CD4-positive, alpha-beta T cell (primary cell): ENCODE measurements at regions not wholly inside any gene's neighbourhood (a gene's known extent, or its start where the extent isn't known, plus 50 kb on each side); places are given as distances from the start of the nearest gene placed in this dataset.

Source experiments
- ATAC-seq: fragments of 200-7000 bp; cut with Tn5 transposase; one replicate; pipeline ENCODE4 v1.10.0; 2022; ENCODE audit warnings: mild to moderate bottlenecking; ENCODE audit not compliant: poor library complexity
- CTCF ChIA-PET: fragments of 350-600 bp; sonication (Branson Sonifier 250); formaldehyde crosslinking; loops from one replicate; lab custom pipeline; 2021; ENCODE audit warnings: antibody characterized with exemption, inconsistent platforms; lab: Charles Lee
- POLR2A ChIA-PET: fragments of 350-600 bp; sonication (Branson Sonifier 250); formaldehyde crosslinking; loops from one replicate; lab custom pipeline; 2021; ENCODE audit warnings: antibody characterized with exemption, inconsistent platforms; lab: Charles Lee
- DNase-seq, 14 experiments: peaks; one replicate each; pipeline ENCODE4 v3.0.0-alpha.2; 2013 to 2020; ENCODE audit warnings: mixed read lengths in 2 of 14
- H3K27ac ChIP-seq, 2 donors: one replicate each; pipeline versions ENCODE4 v1.5.1 to v1.7.0; 2013; ENCODE audit warnings: low read length in 2 of 2, low read depth in 1 of 2, mild to moderate bottlenecking in 1 of 2
- H3K27me3 ChIP-seq, 2 experiments: 1 replicate in 1 of 2; 2 replicates in 1 of 2; pipeline versions ENCODE4 v1.6.1 to v1.7.0; 2013; ENCODE audit warnings: low read length in 2 of 2, control low read depth in 1 of 2, mild to moderate bottlenecking in 1 of 2, moderate library complexity in 1 of 2; ENCODE audit not compliant: insufficient read depth in 2 of 2, control insufficient read depth in 1 of 2
- H3K36me3 ChIP-seq: one replicate; pipeline ENCODE4 v1.6.1; 2013; ENCODE audit warnings: low read length, control low read depth; ENCODE audit not compliant: insufficient read depth
- H3K4me1 ChIP-seq: one replicate; pipeline ENCODE4 v1.6.1; 2013; ENCODE audit warnings: low read length, control low read depth; ENCODE audit not compliant: insufficient read depth
- H3K4me3 ChIP-seq: one replicate; pipeline ENCODE4 v1.5.1; 2013; ENCODE audit warnings: mild to moderate bottlenecking, low read length, moderate library complexity
- H3K9me3 ChIP-seq, 2 experiments: 1 replicate in 1 of 2; 2 replicates in 1 of 2; pipeline versions ENCODE4 v1.6.1 to v1.7.0; 2013; ENCODE audit warnings: low read length in 2 of 2, mild to moderate bottlenecking in 2 of 2, control low read depth in 1 of 2, moderate library complexity in 1 of 2; ENCODE audit not compliant: control insufficient read depth in 1 of 2, insufficient read depth in 1 of 2
- H3K27ac Mint-ChIP-seq: one replicate; pipeline ENCODE4 v1.8.0; 2020; ENCODE audit warnings: mixed read lengths
- H3K27me3 Mint-ChIP-seq: one replicate; pipeline ENCODE4 v1.8.0; 2021; ENCODE audit warnings: mixed read lengths
- H3K36me3 Mint-ChIP-seq: one replicate; pipeline ENCODE4 v1.8.0; 2021; ENCODE audit warnings: low read depth, mixed read lengths
- H3K4me1 Mint-ChIP-seq: one replicate; pipeline ENCODE4 v1.8.0; 2021; ENCODE audit warnings: low read depth, mixed read lengths
- H3K4me3 Mint-ChIP-seq: one replicate; pipeline ENCODE4 v1.8.0; 2020; ENCODE audit warnings: mild to moderate bottlenecking, mixed read lengths
- H3K9me3 Mint-ChIP-seq: one replicate; pipeline ENCODE4 v1.8.0; 2020; ENCODE audit warnings: mixed read lengths
- intact Hi-C, 2 experiments: fragments of 100-400 bp; cut with DNase I in 1 of 2; cut with micrococcal nuclease in 1 of 2; formaldehyde crosslinking; loops; one replicate each; pipeline versions ENCODE4 v1.15.1 to v1.9.0; 2023 to 2025; cut with DNase I, micrococcal nuclease
- TF ChIP-seq, protein P1 (sequence below): fragments of 200-600 bp; IDR thresholded peaks from one replicate; pipeline ENCODE4 v1.8.0; 2022; ENCODE audit warnings: antibody characterized with exemption, mild to moderate bottlenecking

DNA sequence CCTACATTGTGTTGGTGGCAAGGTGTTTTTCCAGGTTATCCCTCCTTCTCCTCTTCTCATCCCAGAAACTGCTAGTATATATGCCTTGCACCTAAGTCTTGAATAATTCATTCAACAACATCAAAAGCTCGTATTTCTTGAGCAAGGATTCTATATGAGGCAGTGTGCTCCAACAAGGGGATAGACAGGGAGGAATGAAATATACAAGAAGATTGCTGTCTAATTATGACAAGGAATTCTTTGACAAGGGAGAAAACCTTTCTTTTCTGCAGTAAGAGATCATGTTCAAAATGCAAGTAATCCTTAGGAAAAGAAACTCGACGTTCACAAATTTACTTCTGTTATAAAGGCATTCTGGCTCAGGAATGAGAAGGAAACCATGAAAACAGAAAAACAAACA lies 788.6 kb downstream of the TDRD15 start:
- H3K36me3 Mint-ChIP-seq, result no peaks in the 10 kb centered on the region
- H3K27me3 Mint-ChIP-seq, result no peaks in the 10 kb centered on the region
- Histone ChIP-seq H3K27me3 (no peaks in the 10 kb centered on the region), H3K9me3 (peaks cover 0 to 3% of the 10 kb centered on the region in 2 experiments), H3K4me3 (no peak overlapping the region), H3K4me1 (no peaks in the 10 kb centered on the region), H3K36me3 (no peaks in the 10 kb centered on the region), H3K27ac (no peak overlapping the region)
- POLR2A ChIA-PET, result no interaction called here
- H3K4me1 Mint-ChIP-seq, result no peaks in the 10 kb centered on the region
- no peak overlapping the region for H3K27ac Mint-ChIP-seq
- no peak for DNase-seq
- intact Hi-C loops, result no loop called here
- TF ChIP-seq, protein P1, sequence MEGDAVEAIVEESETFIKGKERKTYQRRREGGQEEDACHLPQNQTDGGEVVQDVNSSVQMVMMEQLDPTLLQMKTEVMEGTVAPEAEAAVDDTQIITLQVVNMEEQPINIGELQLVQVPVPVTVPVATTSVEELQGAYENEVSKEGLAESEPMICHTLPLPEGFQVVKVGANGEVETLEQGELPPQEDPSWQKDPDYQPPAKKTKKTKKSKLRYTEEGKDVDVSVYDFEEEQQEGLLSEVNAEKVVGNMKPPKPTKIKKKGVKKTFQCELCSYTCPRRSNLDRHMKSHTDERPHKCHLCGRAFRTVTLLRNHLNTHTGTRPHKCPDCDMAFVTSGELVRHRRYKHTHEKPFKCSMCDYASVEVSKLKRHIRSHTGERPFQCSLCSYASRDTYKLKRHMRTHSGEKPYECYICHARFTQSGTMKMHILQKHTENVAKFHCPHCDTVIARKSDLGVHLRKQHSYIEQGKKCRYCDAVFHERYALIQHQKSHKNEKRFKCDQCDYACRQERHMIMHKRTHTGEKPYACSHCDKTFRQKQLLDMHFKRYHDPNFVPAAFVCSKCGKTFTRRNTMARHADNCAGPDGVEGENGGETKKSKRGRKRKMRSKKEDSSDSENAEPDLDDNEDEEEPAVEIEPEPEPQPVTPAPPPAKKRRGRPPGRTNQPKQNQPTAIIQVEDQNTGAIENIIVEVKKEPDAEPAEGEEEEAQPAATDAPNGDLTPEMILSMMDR, result no peak
- ATAC-seq, result no peak
- H3K4me3 Mint-ChIP-seq, result no peak overlapping the region
- CTCF ChIA-PET, result no interaction called here
- peaks cover 9% of the 10 kb centered on the region for H3K9me3 Mint-ChIP-seq

GRCh38 chr2:21915201-21915600 lies 791.4 kb downstream of the TDRD15 start:
- intact Hi-C loops, result no loop called here
- Mint-ChIP-seq H3K4me1 (no peaks in the 10 kb centered on the region), H3K27me3 (no peaks in the 10 kb centered on the region), H3K4me3 (no peak overlapping the region), H3K36me3 (no peaks in the 10 kb centered on the region), H3K27ac (no peak overlapping the region), H3K9me3 (peaks cover 12% of the 10 kb centered on the region)
- Histone ChIP-seq H3K27ac (no peak overlapping the region), H3K27me3 (no peaks in the 10 kb centered on the region), H3K9me3 (peaks cover 0 to 3% of the 10 kb centered on the region in 2 experiments), H3K36me3 (no peaks in the 10 kb centered on the region), H3K4me3 (no peak overlapping the region), H3K4me1 (no peaks in the 10 kb centered on the region)
- no peak for ATAC-seq
- TF ChIP-seq, protein P1, result no peak
- DNase-seq, result no peak
- POLR2A ChIA-PET, result no interaction called here
- CTCF ChIA-PET, result no interaction called here

GRCh38 chr2:21916934-21917522 lies 793.3 kb downstream of the TDRD15 start:
- TF ChIP-seq, protein P1, result no peak
- no peaks in the 10 kb centered on the region for H3K36me3 Mint-ChIP-seq
- Histone ChIP-seq H3K4me3 (no peak overlapping the region), H3K9me3 (no peaks in the 10 kb centered on the region), H3K36me3 (no peaks in the 10 kb centered on the region), H3K27ac (no peak overlapping the region), H3K27me3 (no peaks in the 10 kb centered on the region), H3K4me1 (no peaks in the 10 kb centered on the region)
- ATAC-seq, result no peak
- no peaks in the 10 kb centered on the region for H3K27me3 Mint-ChIP-seq
- peaks cover 11% of the 10 kb centered on the region for H3K9me3 Mint-ChIP-seq
- intact Hi-C loops, result no loop called here
- DNase-seq, result no peak
- ChIA-PET CTCF (no interaction called here), POLR2A (no interaction called here)
- H3K27ac Mint-ChIP-seq, result no peak overlapping the region
- H3K4me1 Mint-ChIP-seq, result no peaks in the 10 kb centered on the region
- H3K4me3 Mint-ChIP-seq, result no peak overlapping the region
